ENCODE measurements at regions not wholly inside any gene's neighbourhood (a gene's known extent, or its start where the extent isn't known, plus 50 kb on each side); places are given as distances from the start of the nearest gene placed in this dataset.
"Not testable (repeated sequence)": the region's sequence is repeated elsewhere in the genome, so short reads cannot be mapped to it uniquely, and the experiment has no call there.

GRCh38 chr3:159499031-159499793 is 489.4 kb upstream of the IL12A start:
- no peaks in the 10 kb centered on the region for H3K4me1 Mint-ChIP-seq
- H3K36me3 Mint-ChIP-seq (ENCODE audit: low read depth), result no peaks in the 10 kb centered on the region
- no peak overlapping the region for H3K4me3 Mint-ChIP-seq
- ATAC-seq (replicated peaks), result no peak
- no peak overlapping the region for H3K27ac Mint-ChIP-seq
- H3K9me3 Mint-ChIP-seq, result peaks cover 6% of the 10 kb centered on the region
- no peaks in the 10 kb centered on the region for H3K27me3 Mint-ChIP-seq

- no peaks in the 10 kb centered on the region for H3K27me3 Mint-ChIP-seq
- H3K9me3 Mint-ChIP-seq, result peaks cover 6% of the 10 kb centered on the region
- H3K36me3 Mint-ChIP-seq (ENCODE audit: low read depth), result no peaks in the 10 kb centered on the region
Observed at GRCh38 chr3:159501029-159501428, 487.6 kb upstream of the IL12A start.

GRCh38 chr3:159502986-159503385 is 485.6 kb upstream of the IL12A start:
- no peak overlapping the region for H3K27ac Mint-ChIP-seq
- no peaks in the 10 kb centered on the region for H3K36me3 Mint-ChIP-seq (ENCODE audit: low read depth)
- no peak overlapping the region for H3K4me3 Mint-ChIP-seq
- no peaks in the 10 kb centered on the region for H3K4me1 Mint-ChIP-seq
- H3K9me3 Mint-ChIP-seq, result peaks cover 6% of the 10 kb centered on the region
- H3K27me3 Mint-ChIP-seq, result no peaks in the 10 kb centered on the region
- ATAC-seq (replicated peaks), result no peak

More at GRCh38 chr3:159501029-159501428, 487.6 kb upstream of the IL12A start:
- H3K4me1 Mint-ChIP-seq, result no peaks in the 10 kb centered on the region
- no peak overlapping the region for H3K27ac Mint-ChIP-seq
- no peak for ATAC-seq (replicated peaks)
- no peak overlapping the region for H3K4me3 Mint-ChIP-seq

- not testable (repeated sequence) for H3K4me3 Mint-ChIP-seq; H3K4me1 Mint-ChIP-seq; H3K36me3 Mint-ChIP-seq (ENCODE audit: low read depth); H3K9me3 Mint-ChIP-seq; H3K27ac Mint-ChIP-seq; ATAC-seq (replicated peaks); H3K27me3 Mint-ChIP-seq
Observed at GRCh38 chr3:159510988-159511387, 477.6 kb upstream of the IL12A start.

GRCh38 chr3:159513444-159513843 is 475.2 kb upstream of the IL12A start:
- no peaks in the 10 kb centered on the region for H3K27me3 Mint-ChIP-seq
- no peak for ATAC-seq (replicated peaks)

GRCh38 chr3:159513867-159514380 is 474.7 kb upstream of the IL12A start:
- ATAC-seq (replicated peaks), result no peak
- Mint-ChIP-seq H3K27me3 (no peaks in the 10 kb centered on the region), H3K36me3 (ENCODE audit: low read depth) (no peaks in the 10 kb centered on the region), H3K27ac (no peak overlapping the region), H3K4me1 (no peaks in the 10 kb centered on the region), H3K9me3 (no peaks in the 10 kb centered on the region), H3K4me3 (no peak overlapping the region)

More at GRCh38 chr3:159513444-159513843, 475.2 kb upstream of the IL12A start:
- Mint-ChIP-seq H3K36me3 (ENCODE audit: low read depth) (no peaks in the 10 kb centered on the region), H3K4me3 (no peak overlapping the region), H3K9me3 (no peaks in the 10 kb centered on the region), H3K4me1 (no peaks in the 10 kb centered on the region), H3K27ac (no peak overlapping the region)

GRCh38 chr3:159517105-159517504 is 471.5 kb upstream of the IL12A start:
- Mint-ChIP-seq H3K36me3 (ENCODE audit: low read depth) (no peaks in the 10 kb centered on the region), H3K4me3 (no peak overlapping the region), H3K9me3 (no peaks in the 10 kb centered on the region), H3K27ac (no peak overlapping the region), H3K27me3 (no peaks in the 10 kb centered on the region), H3K4me1 (no peaks in the 10 kb centered on the region)
- no peak for ATAC-seq (replicated peaks)

- H3K9me3 Mint-ChIP-seq, result peaks cover 5% of the 10 kb centered on the region
- no peak overlapping the region for H3K27ac Mint-ChIP-seq
- H3K27me3 Mint-ChIP-seq, result no peaks in the 10 kb centered on the region
- no peak overlapping the region for H3K4me3 Mint-ChIP-seq
- no peaks in the 10 kb centered on the region for H3K4me1 Mint-ChIP-seq
- no peaks in the 10 kb centered on the region for H3K36me3 Mint-ChIP-seq (ENCODE audit: low read depth)
- no peak for ATAC-seq (replicated peaks)
Observed at GRCh38 chr3:159520638-159521037, 468.0 kb upstream of the IL12A start.

GRCh38 chr3:159522276-159522675 is 466.4 kb upstream of the IL12A start:
- no peaks in the 10 kb centered on the region for H3K4me1 Mint-ChIP-seq
- H3K36me3 Mint-ChIP-seq (ENCODE audit: low read depth), result no peaks in the 10 kb centered on the region
- ATAC-seq (replicated peaks), result no peak
- H3K27me3 Mint-ChIP-seq, result no peaks in the 10 kb centered on the region
- peaks cover 5% of the 10 kb centered on the region for H3K9me3 Mint-ChIP-seq
- H3K4me3 Mint-ChIP-seq, result no peak overlapping the region
- no peak overlapping the region for H3K27ac Mint-ChIP-seq

GRCh38 chr3:159528251-159528895 is 460.3 kb upstream of the IL12A start:
- Mint-ChIP-seq H3K9me3 (peaks cover 8% of the 10 kb centered on the region), H3K4me3 (no peak overlapping the region), H3K27ac (no peak overlapping the region), H3K36me3 (ENCODE audit: low read depth) (no peaks in the 10 kb centered on the region), H3K27me3 (no peaks in the 10 kb centered on the region), H3K4me1 (no peaks in the 10 kb centered on the region)
- no peak for ATAC-seq (replicated peaks)

GRCh38 chr3:159532577-159532976 is 456.1 kb upstream of the IL12A start:
- Mint-ChIP-seq H3K27ac (no peak overlapping the region), H3K27me3 (no peaks in the 10 kb centered on the region), H3K4me3 (no peak overlapping the region), H3K9me3 (peaks cover 3% of the 10 kb centered on the region), H3K4me1 (no peaks in the 10 kb centered on the region), H3K36me3 (ENCODE audit: low read depth) (no peaks in the 10 kb centered on the region)
- no peak for ATAC-seq (replicated peaks)

- H3K36me3 Mint-ChIP-seq (ENCODE audit: low read depth), result no peaks in the 10 kb centered on the region
- no peaks in the 10 kb centered on the region for H3K27me3 Mint-ChIP-seq
- no peak for ATAC-seq (replicated peaks)
- H3K4me1 Mint-ChIP-seq, result no peaks in the 10 kb centered on the region
- no peak overlapping the region for H3K27ac Mint-ChIP-seq
- peaks cover 3% of the 10 kb centered on the region for H3K9me3 Mint-ChIP-seq
- no peak overlapping the region for H3K4me3 Mint-ChIP-seq
Observed at GRCh38 chr3:159534496-159534895, 454.1 kb upstream of the IL12A start.

- Mint-ChIP-seq H3K4me1 (no peaks in the 10 kb centered on the region), H3K27ac (no peak overlapping the region), H3K9me3 (peaks cover 8% of the 10 kb centered on the region), H3K36me3 (ENCODE audit: low read depth) (no peaks in the 10 kb centered on the region), H3K4me3 (no peak overlapping the region), H3K27me3 (no peaks in the 10 kb centered on the region)
- ATAC-seq (replicated peaks), result no peak
Observed at GRCh38 chr3:159536876-159537275, 451.8 kb upstream of the IL12A start.

GRCh38 chr3:159538507-159538906 is 450.1 kb upstream of the IL12A start:
- H3K27me3 Mint-ChIP-seq, result no peaks in the 10 kb centered on the region

GRCh38 chr3:159540882-159541495 is 447.6 kb upstream of the IL12A start:
- H3K36me3 Mint-ChIP-seq (ENCODE audit: low read depth), result no peaks in the 10 kb centered on the region
- H3K9me3 Mint-ChIP-seq, result peaks cover 5% of the 10 kb centered on the region
- ATAC-seq (replicated peaks), result no peak
- no peaks in the 10 kb centered on the region for H3K4me1 Mint-ChIP-seq
- H3K4me3 Mint-ChIP-seq, result no peak overlapping the region
- no peaks in the 10 kb centered on the region for H3K27me3 Mint-ChIP-seq
- H3K27ac Mint-ChIP-seq, result no peak overlapping the region

More at GRCh38 chr3:159538507-159538906, 450.1 kb upstream of the IL12A start:
- Mint-ChIP-seq H3K4me1 (no peaks in the 10 kb centered on the region), H3K36me3 (ENCODE audit: low read depth) (no peaks in the 10 kb centered on the region), H3K27ac (no peak overlapping the region), H3K4me3 (no peak overlapping the region), H3K9me3 (peaks cover 5% of the 10 kb centered on the region)
- no peak for ATAC-seq (replicated peaks)
